ENCODE measurements at regions not wholly inside any gene's neighbourhood (a gene's known extent, or its start where the extent isn't known, plus 50 kb on each side); places are given as distances from the start of the nearest gene placed in this dataset.

GRCh38 chr10:130963052-130963393, 348.5 kb downstream of the TCERG1L start:
- POLR2A ChIA-PET = no interaction called here
- Mint-ChIP-seq H3K27ac (ENCODE audit: low read depth, unreplicated experiment) (no peak overlapping the region), H3K4me3 (ENCODE audit: unreplicated experiment) (no peak overlapping the region), H3K9me3 (ENCODE audit: unreplicated experiment) (peaks cover 50% of the 10 kb centered on the region), H3K27me3 (ENCODE audit: insufficient read depth, unreplicated experiment) (no peaks in the 10 kb centered on the region), H3K36me3 (ENCODE audit: insufficient read depth, unreplicated experiment) (no peaks in the 10 kb centered on the region), H3K4me1 (ENCODE audit: insufficient read depth, unreplicated experiment) (no peaks in the 10 kb centered on the region)
- DNase-seq (ENCODE audit: unreplicated experiment) = no peak
- CTCF ChIA-PET = no interaction called here
- intact Hi-C loops (cut with micrococcal nuclease) = no loop called here
- BruUV-seq (replicated peaks) = no TSS peak
- TF ChIP-seq CTCF (IDR thresholded peaks at IDR 0.05; ENCODE audit: unreplicated experiment) = no peak

GRCh38 chr10:130963786-130964522, 347.6 kb downstream of the TCERG1L start:
- Mint-ChIP-seq H3K27ac (ENCODE audit: low read depth, unreplicated experiment) (no peak overlapping the region), H3K27me3 (ENCODE audit: insufficient read depth, unreplicated experiment) (no peaks in the 10 kb centered on the region), H3K4me3 (ENCODE audit: unreplicated experiment) (no peak overlapping the region), H3K9me3 (ENCODE audit: unreplicated experiment) (peaks cover 53% of the 10 kb centered on the region), H3K4me1 (ENCODE audit: insufficient read depth, unreplicated experiment) (no peaks in the 10 kb centered on the region), H3K36me3 (ENCODE audit: insufficient read depth, unreplicated experiment) (no peaks in the 10 kb centered on the region)
- DNase-seq (ENCODE audit: unreplicated experiment) = no peak
- TF ChIP-seq CTCF (IDR thresholded peaks at IDR 0.05; ENCODE audit: unreplicated experiment) = no peak
- BruUV-seq (replicated peaks) = no TSS peak
- ChIA-PET POLR2A (no interaction called here), CTCF (no interaction called here)
- intact Hi-C loops (cut with micrococcal nuclease) = no loop called here

GRCh38 chr10:130964771-130965170, 346.8 kb downstream of the TCERG1L start:
- BruUV-seq (replicated peaks) = no TSS peak
- DNase-seq (ENCODE audit: unreplicated experiment) = no peak
- POLR2A ChIA-PET = no interaction called here
- H3K36me3 Mint-ChIP-seq (ENCODE audit: insufficient read depth, unreplicated experiment) = no peaks in the 10 kb centered on the region
- H3K4me1 Mint-ChIP-seq (ENCODE audit: insufficient read depth, unreplicated experiment) = no peaks in the 10 kb centered on the region
- no peak for TF ChIP-seq CTCF (IDR thresholded peaks at IDR 0.05; ENCODE audit: unreplicated experiment)
- CTCF ChIA-PET = interaction anchor here (1.2 kb wide), 1 partner anchor 61 kb away, joined by 3 read pairs; no protein-coding TSS in a partner anchor
- no peak overlapping the region for H3K27ac Mint-ChIP-seq (ENCODE audit: low read depth, unreplicated experiment)
- intact Hi-C loops (cut with micrococcal nuclease) = no loop called here
- H3K27me3 Mint-ChIP-seq (ENCODE audit: insufficient read depth, unreplicated experiment) = no peaks in the 10 kb centered on the region
- H3K9me3 Mint-ChIP-seq (ENCODE audit: unreplicated experiment) = peaks cover 44% of the 10 kb centered on the region
- no peak overlapping the region for H3K4me3 Mint-ChIP-seq (ENCODE audit: unreplicated experiment)

GRCh38 chr10:130967161-130967560, 344.4 kb downstream of the TCERG1L start:
- DNase-seq (ENCODE audit: unreplicated experiment) = no peak
- H3K4me3 Mint-ChIP-seq (ENCODE audit: unreplicated experiment) = no peak overlapping the region
- H3K27ac Mint-ChIP-seq (ENCODE audit: low read depth, unreplicated experiment) = no peak overlapping the region
- H3K27me3 Mint-ChIP-seq (ENCODE audit: insufficient read depth, unreplicated experiment) = no peaks in the 10 kb centered on the region
- TF ChIP-seq CTCF (IDR thresholded peaks at IDR 0.05; ENCODE audit: unreplicated experiment) = no peak
- POLR2A ChIA-PET = interaction anchor here (0.6 kb wide), 1 partner anchor 1217 kb away, joined by 3 read pairs; no protein-coding TSS in a partner anchor
- intact Hi-C loops (cut with micrococcal nuclease) = no loop called here
- H3K4me1 Mint-ChIP-seq (ENCODE audit: insufficient read depth, unreplicated experiment) = no peaks in the 10 kb centered on the region
- no peaks in the 10 kb centered on the region for H3K36me3 Mint-ChIP-seq (ENCODE audit: insufficient read depth, unreplicated experiment)
- H3K9me3 Mint-ChIP-seq (ENCODE audit: unreplicated experiment) = peaks cover 38% of the 10 kb centered on the region
- no TSS peak for BruUV-seq (replicated peaks)
- CTCF ChIA-PET = no interaction called here

Measured in MCF 10A (cell line).